ENCODE measurements at regions not wholly inside any gene's neighbourhood (a gene's known extent, or its start where the extent isn't known, plus 50 kb on each side); places are given as distances from the start of the nearest gene placed in this dataset.

GRCh38 chr5:57795203-57795602 is 312.6 kb upstream of the ACTBL2 start:
- TF ChIP-seq CTCF (IDR thresholded peaks at IDR 0.05; ENCODE audit: low read depth, low read length, missing input control): no peak
- TF ChIP-seq SP1 (IDR thresholded peaks at IDR 0.05): no peak
- TF ChIP-seq REST (IDR thresholded peaks at IDR 0.05): no peak
- TF ChIP-seq GABPA (IDR thresholded peaks at IDR 0.05 in 1 of 2, conservative IDR thresholded peaks at IDR 0.05 in 1 of 2): no peak

Data from liver (tissue), 3 donors.